ENCODE measurements at regions not wholly inside any gene's neighbourhood (a gene's known extent, or its start where the extent isn't known, plus 50 kb on each side); places are given as distances from the start of the nearest gene placed in this dataset.

DNA sequence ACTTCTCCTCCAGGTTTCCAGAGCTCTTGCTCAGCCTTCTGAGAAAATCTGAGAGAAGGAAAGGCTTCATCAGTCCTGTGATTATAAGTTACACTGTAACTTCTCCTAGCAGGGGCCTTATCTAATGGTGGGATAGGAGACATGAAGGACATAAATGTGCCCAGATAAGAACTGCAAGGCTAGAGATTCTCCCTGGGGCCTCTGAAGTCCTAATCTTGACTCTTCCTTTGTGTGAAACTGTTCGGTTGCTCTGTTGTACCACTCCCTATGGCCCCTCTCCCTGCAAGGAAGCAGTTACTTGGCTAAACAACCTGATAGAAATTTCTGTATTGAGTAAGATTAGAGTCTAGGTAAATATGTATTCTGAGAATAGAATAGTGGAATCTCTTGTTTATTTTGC is 780.9 kb downstream of the ETS1 start:
- Histone ChIP-seq H3K27ac (ENCODE audit: low read length in 2 of 2) (no peak overlapping the region), H3K36me3 (replicated peaks in 1 of 2; ENCODE audit: control extremely low read depth in 1 of 2, control insufficient read depth in 1 of 2, extremely low read depth in 1 of 2, insufficient read depth in 2 of 2, low read length in 1 of 2) (no peaks in the 10 kb centered on the region), H4K20me1 (ENCODE audit: control insufficient read depth, insufficient read depth, low read length, poor library complexity, severe bottlenecking) (no peaks in the 10 kb centered on the region), H3K9ac (ENCODE audit: low read length) (no peak overlapping the region), H3K4me2 (replicated peaks; ENCODE audit: low read depth, low read length, poor library complexity, severe bottlenecking) (no peak overlapping the region), H2AFZ (ENCODE audit: insufficient read depth, low read depth, low read length, poor library complexity, severe bottlenecking) (no peak overlapping the region), H3K27me3 (replicated peaks in 1 of 4; ENCODE audit: control extremely low read depth in 1 of 4, control insufficient read depth in 3 of 4, insufficient read depth in 4 of 4, low read length in 3 of 4) (no peaks in the 10 kb centered on the region), H3K4me3 (ENCODE audit: control extremely low read depth in 1 of 5, extremely low read depth in 1 of 5, insufficient read depth in 1 of 5, low read depth in 2 of 5, low read length in 4 of 5) (no peak overlapping the region), H3K9me3 (ENCODE audit: control extremely low read depth in 1 of 3, control insufficient read depth in 2 of 3, insufficient read depth in 1 of 3, low read length in 2 of 3) (peaks cover 0 to 2% (median 0%) of the 10 kb centered on the region in 3 donors), H3K79me2 (ENCODE audit: control insufficient read depth, insufficient read depth, low read length) (no peaks in the 10 kb centered on the region), H3K4me1 (ENCODE audit: control insufficient read depth in 2 of 2, insufficient read depth in 2 of 2, low read length in 2 of 2) (no peaks in the 10 kb centered on the region)
- no peak overlapping the region for H3K27ac Mint-ChIP-seq
- ChIA-PET CTCF (no interaction called here), POLR2A (no interaction called here)
- ATAC-seq (ENCODE audit: low read depth) (no peak), DNase-seq (no peak)
- TF ChIP-seq, protein P1, sequence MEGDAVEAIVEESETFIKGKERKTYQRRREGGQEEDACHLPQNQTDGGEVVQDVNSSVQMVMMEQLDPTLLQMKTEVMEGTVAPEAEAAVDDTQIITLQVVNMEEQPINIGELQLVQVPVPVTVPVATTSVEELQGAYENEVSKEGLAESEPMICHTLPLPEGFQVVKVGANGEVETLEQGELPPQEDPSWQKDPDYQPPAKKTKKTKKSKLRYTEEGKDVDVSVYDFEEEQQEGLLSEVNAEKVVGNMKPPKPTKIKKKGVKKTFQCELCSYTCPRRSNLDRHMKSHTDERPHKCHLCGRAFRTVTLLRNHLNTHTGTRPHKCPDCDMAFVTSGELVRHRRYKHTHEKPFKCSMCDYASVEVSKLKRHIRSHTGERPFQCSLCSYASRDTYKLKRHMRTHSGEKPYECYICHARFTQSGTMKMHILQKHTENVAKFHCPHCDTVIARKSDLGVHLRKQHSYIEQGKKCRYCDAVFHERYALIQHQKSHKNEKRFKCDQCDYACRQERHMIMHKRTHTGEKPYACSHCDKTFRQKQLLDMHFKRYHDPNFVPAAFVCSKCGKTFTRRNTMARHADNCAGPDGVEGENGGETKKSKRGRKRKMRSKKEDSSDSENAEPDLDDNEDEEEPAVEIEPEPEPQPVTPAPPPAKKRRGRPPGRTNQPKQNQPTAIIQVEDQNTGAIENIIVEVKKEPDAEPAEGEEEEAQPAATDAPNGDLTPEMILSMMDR (IDR thresholded peaks at IDR 0.05), result no peak
- no peak for TF ChIP-seq EZH2 (IDR thresholded peaks at IDR 0.05; ENCODE audit: borderline replicate concordance, insufficient read depth, low read depth, low read length, poor library complexity, severe bottlenecking)
- H3K4me3 Mint-ChIP-seq, result no peak overlapping the region
- no peaks in the 10 kb centered on the region for H3K4me1 Mint-ChIP-seq
- intact Hi-C loops (cut with micrococcal nuclease), result no loop called here
- H3K27me3 Mint-ChIP-seq, result peaks cover 3% of the 10 kb centered on the region
- no CpG with 5 or more reads among the region's 1 CpG for WGBS (ENCODE audit: insufficient coverage)
- H3K9me3 Mint-ChIP-seq (ENCODE audit: insufficient read depth), result no peaks in the 10 kb centered on the region

DNA sequence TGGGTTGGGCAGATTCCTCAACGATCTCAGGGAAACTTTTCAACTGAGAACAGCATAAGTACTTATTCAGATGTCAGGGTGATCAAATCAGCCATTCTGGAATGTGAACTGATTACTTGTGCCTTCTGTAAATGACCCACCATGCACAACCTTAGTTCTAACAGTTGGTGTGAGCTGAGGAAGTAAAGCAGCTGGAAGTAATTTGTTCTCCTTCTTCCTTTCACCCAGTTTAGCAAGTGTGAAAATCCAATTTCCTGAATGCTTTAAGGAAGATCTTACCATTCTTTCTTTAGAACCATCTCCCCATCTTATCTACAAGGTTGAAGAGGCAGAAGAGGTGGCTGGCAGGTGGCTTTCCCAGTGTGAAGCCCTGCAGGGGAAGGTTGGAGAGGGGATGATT is 781.6 kb downstream of the ETS1 start:
- DNase-seq (no peak), ATAC-seq (ENCODE audit: low read depth) (no peak)
- Histone ChIP-seq H2AFZ (ENCODE audit: insufficient read depth, low read depth, low read length, poor library complexity, severe bottlenecking) (no peak overlapping the region), H3K36me3 (replicated peaks in 1 of 2; ENCODE audit: control extremely low read depth in 1 of 2, control insufficient read depth in 1 of 2, extremely low read depth in 1 of 2, insufficient read depth in 2 of 2, low read length in 1 of 2) (no peaks in the 10 kb centered on the region), H3K9ac (ENCODE audit: low read length) (no peak overlapping the region), H3K4me1 (ENCODE audit: control insufficient read depth in 2 of 2, insufficient read depth in 2 of 2, low read length in 2 of 2) (no peaks in the 10 kb centered on the region), H3K4me3 (ENCODE audit: control extremely low read depth in 1 of 5, extremely low read depth in 1 of 5, insufficient read depth in 1 of 5, low read depth in 2 of 5, low read length in 4 of 5) (no peak overlapping the region), H3K4me2 (replicated peaks; ENCODE audit: low read depth, low read length, poor library complexity, severe bottlenecking) (no peak overlapping the region), H3K27me3 (replicated peaks in 1 of 4; ENCODE audit: control extremely low read depth in 1 of 4, control insufficient read depth in 3 of 4, insufficient read depth in 4 of 4, low read length in 3 of 4) (no peaks in the 10 kb centered on the region), H3K9me3 (ENCODE audit: control extremely low read depth in 1 of 3, control insufficient read depth in 2 of 3, insufficient read depth in 1 of 3, low read length in 2 of 3) (peaks cover 0 to 2% (median 0%) of the 10 kb centered on the region in 3 donors), H4K20me1 (ENCODE audit: control insufficient read depth, insufficient read depth, low read length, poor library complexity, severe bottlenecking) (no peaks in the 10 kb centered on the region), H3K79me2 (ENCODE audit: control insufficient read depth, insufficient read depth, low read length) (no peaks in the 10 kb centered on the region), H3K27ac (ENCODE audit: low read length in 2 of 2) (no peak overlapping the region)
- no peak overlapping the region for H3K27ac Mint-ChIP-seq
- intact Hi-C loops (cut with micrococcal nuclease), result no loop called here
- H3K27me3 Mint-ChIP-seq, result peaks cover 3% of the 10 kb centered on the region
- TF ChIP-seq EZH2 (IDR thresholded peaks at IDR 0.05; ENCODE audit: borderline replicate concordance, insufficient read depth, low read depth, low read length, poor library complexity, severe bottlenecking), result no peak
- TF ChIP-seq, protein P1 (IDR thresholded peaks at IDR 0.05), result no peak
- ChIA-PET POLR2A (no interaction called here), CTCF (no interaction called here)
- H3K4me1 Mint-ChIP-seq, result no peaks in the 10 kb centered on the region
- no peak overlapping the region for H3K4me3 Mint-ChIP-seq
- no peaks in the 10 kb centered on the region for H3K9me3 Mint-ChIP-seq (ENCODE audit: insufficient read depth)
- WGBS (ENCODE audit: insufficient coverage), result 100% methylated on average over 1 of the region's 1 CpG

Measured in B cell (primary cell).